ENCODE measurements at regions not wholly inside any gene's neighbourhood (a gene's known extent, or its start where the extent isn't known, plus 50 kb on each side); places are given as distances from the start of the nearest gene placed in this dataset.

GRCh38 chr21:38186661-38187270 is 70.0 kb upstream of the KCNJ15 start:
- no peaks in the 10 kb centered on the region for H3K36me3 ChIP-seq
- peak overlapping the region in 1 of 11 experiments; percentile 30; a peak in 1 of 22 replicates for H3K4me2 ChIP-seq
- H3K9ac ChIP-seq = no peak overlapping the region
- H3K4me1 ChIP-seq = peaks cover 0 to 22% (median 0%) of the 10 kb centered on the region in 10 experiments; a peak in 4 of 20 replicates
- no peaks in the 10 kb centered on the region for H4K20me1 ChIP-seq
- no peak overlapping the region for H3K27ac ChIP-seq
- TF ChIP-seq Cebpa-rat (IDR thresholded peaks at IDR 0.05) = no peak
- H3K27me3 ChIP-seq = no peaks in the 10 kb centered on the region
- peaks cover 19 to 36% (median 29%) of the 10 kb centered on the region in 11 experiments; a peak in 21 of 22 replicates for H3K9me3 ChIP-seq (replicated peaks in 1 of 11)
- no peak overlapping the region for H3K4me3 ChIP-seq

GRCh38 chr21:38188037-38188436 is 68.8 kb upstream of the KCNJ15 start:
- no peak overlapping the region for H3K4me2 ChIP-seq
- TF ChIP-seq Cebpa-rat (IDR thresholded peaks at IDR 0.05) = no peak

GRCh38 chr21:38196036-38196435 is 60.8 kb upstream of the KCNJ15 start:
- Histone ChIP-seq H3K27ac (no peak overlapping the region), H3K9me3 (replicated peaks in 1 of 11) (peaks cover 25 to 51% (median 43%) of the 10 kb centered on the region in 11 experiments), H3K36me3 (no peaks in the 10 kb centered on the region), H3K4me3 (no peak overlapping the region), H3K4me2 (peak overlapping the region in 3 of 11 experiments; percentile 25 to 61 (median 43); a peak in 6 of 22 replicates), H4K20me1 (no peaks in the 10 kb centered on the region), H3K9ac (no peak overlapping the region), H3K4me1 (peaks cover 0 to 11% (median 2%) of the 10 kb centered on the region in 10 experiments; a peak in 6 of 20 replicates), H3K27me3 (no peaks in the 10 kb centered on the region)
- TF ChIP-seq Cebpa-rat (IDR thresholded peaks at IDR 0.05) = no peak

More at GRCh38 chr21:38188037-38188436, 68.8 kb upstream of the KCNJ15 start:
- peaks cover 0 to 22% (median 0%) of the 10 kb centered on the region in 10 experiments; a peak in 4 of 20 replicates for H3K4me1 ChIP-seq
- no peaks in the 10 kb centered on the region for H4K20me1 ChIP-seq
- H3K27me3 ChIP-seq = no peaks in the 10 kb centered on the region
- H3K36me3 ChIP-seq = no peaks in the 10 kb centered on the region
- H3K9me3 ChIP-seq (replicated peaks in 1 of 11) = peaks cover 22 to 40% (median 29%) of the 10 kb centered on the region in 11 experiments; a peak in 21 of 22 replicates
- no peak overlapping the region for H3K4me3 ChIP-seq
- no peak overlapping the region for H3K27ac ChIP-seq
- no peak overlapping the region for H3K9ac ChIP-seq

GRCh38 chr21:38202811-38203210 is 54.0 kb upstream of the KCNJ15 start:
- no peak for TF ChIP-seq Cebpa-rat (IDR thresholded peaks at IDR 0.05)
- H3K4me2 ChIP-seq = peak overlapping the region in 7 of 11 experiments; percentile 22 to 64 (median 48); a peak in 12 of 22 replicates
- no peak overlapping the region for H3K9ac ChIP-seq
- no peak overlapping the region for H3K4me3 ChIP-seq
- H4K20me1 ChIP-seq = no peaks in the 10 kb centered on the region
- H3K4me1 ChIP-seq = peaks cover 0 to 22% (median 7%) of the 10 kb centered on the region in 10 experiments; a peak in 11 of 20 replicates
- H3K36me3 ChIP-seq = no peaks in the 10 kb centered on the region
- peaks cover 10 to 21% (median 13%) of the 10 kb centered on the region in 11 experiments; a peak in 17 of 22 replicates for H3K9me3 ChIP-seq (replicated peaks in 1 of 11)
- H3K27me3 ChIP-seq = 0 out of 22 replicates have a peak, but pooled peaks cover 0 to 3% (median 0%) of the 10 kb centered on the region in 11 experiments
- no peak overlapping the region for H3K27ac ChIP-seq

- Histone ChIP-seq H3K4me2 (peak overlapping the region in 7 of 11 experiments; percentile 22 to 64 (median 48); a peak in 12 of 22 replicates), H3K9ac (no peak overlapping the region), H4K20me1 (no peaks in the 10 kb centered on the region), H3K27ac (no peak overlapping the region), H3K36me3 (no peaks in the 10 kb centered on the region), H3K4me3 (no peak overlapping the region), H3K4me1 (peaks cover 0 to 26% (median 9%) of the 10 kb centered on the region in 10 experiments; a peak in 13 of 20 replicates), H3K9me3 (replicated peaks in 1 of 11) (peaks cover 8 to 17% (median 13%) of the 10 kb centered on the region in 11 experiments; a peak in 15 of 22 replicates), H3K27me3 (0 out of 22 replicates have a peak, but pooled peaks cover 0 to 3% (median 0%) of the 10 kb centered on the region in 11 experiments)
- no peak for TF ChIP-seq Cebpa-rat (IDR thresholded peaks at IDR 0.05)
These were observed 53.6 kb upstream of the KCNJ15 start for GRCh38 chr21:38203229-38203628.

GRCh38 chr21:38205940-38206339 is 50.9 kb upstream of the KCNJ15 start:
- Histone ChIP-seq H3K27me3 (0 out of 22 replicates have a peak, but pooled peaks cover 0 to 3% (median 0%) of the 10 kb centered on the region in 11 experiments), H4K20me1 (no peaks in the 10 kb centered on the region), H3K4me2 (peak overlapping the region in 1 of 11 experiments; percentile 26; a peak in 1 of 22 replicates), H3K4me3 (no peak overlapping the region), H3K27ac (no peak overlapping the region), H3K9me3 (replicated peaks in 1 of 11) (peaks cover 29 to 36% (median 32%) of the 10 kb centered on the region in 11 experiments), H3K36me3 (no peaks in the 10 kb centered on the region), H3K4me1 (peaks cover 0 to 38% (median 12%) of the 10 kb centered on the region in 10 experiments; a peak in 14 of 20 replicates), H3K9ac (no peak overlapping the region)
- TF ChIP-seq Cebpa-rat (IDR thresholded peaks at IDR 0.05) = no peak

- TF ChIP-seq Cebpa-rat (IDR thresholded peaks at IDR 0.05) = no peak
- no peak overlapping the region for H3K4me2 ChIP-seq
- no peak overlapping the region for H3K27ac ChIP-seq
- H3K4me1 ChIP-seq = peaks cover 0 to 38% (median 12%) of the 10 kb centered on the region in 10 experiments; a peak in 14 of 20 replicates
- H3K27me3 ChIP-seq = 0 out of 22 replicates have a peak, but pooled peaks cover 0 to 3% (median 0%) of the 10 kb centered on the region in 11 experiments
- peaks cover 36 to 43% (median 39%) of the 10 kb centered on the region in 11 experiments for H3K9me3 ChIP-seq (replicated peaks in 1 of 11)
- no peak overlapping the region for H3K9ac ChIP-seq
- H3K36me3 ChIP-seq = no peaks in the 10 kb centered on the region
- no peaks in the 10 kb centered on the region for H4K20me1 ChIP-seq
- no peak overlapping the region for H3K4me3 ChIP-seq
These were observed 50.1 kb upstream of the KCNJ15 start for GRCh38 chr21:38206646-38207045.

All from BLaER1 treated with 17β-estradiol and CSF1 and Interleukin-3, amounts not matched to agents 10 nM and 100 nM (cell line).